ENCODE measurements at regions not wholly inside any gene's neighbourhood (a gene's known extent, or its start where the extent isn't known, plus 50 kb on each side); places are given as distances from the start of the nearest gene placed in this dataset.

GRCh38 chr5:56751572-56752313 lies 63.6 kb upstream of the MAP3K1 start:
- Histone ChIP-seq H2BK20ac (ENCODE audit: low read depth, low read length, poor library complexity, severe bottlenecking) (no peak overlapping the region), H3K23ac (ENCODE audit: insufficient read length, low read depth, low read length) (no peak overlapping the region), H2AFZ (ENCODE audit: low read length) (no peak overlapping the region), H3K9ac (ENCODE audit: extremely low read depth, insufficient read length, low read length) (no peak overlapping the region), H3K79me2 (ENCODE audit: insufficient read depth, low read length) (no peaks in the 10 kb centered on the region), H3K4ac (ENCODE audit: low read depth, low read length) (no peak overlapping the region), H3K9me3 (ENCODE audit: control insufficient read depth, low read depth, low read length) (no peaks in the 10 kb centered on the region), H3K27me3 (ENCODE audit: insufficient read depth, low read length) (no peaks in the 10 kb centered on the region), H3T11ph (ENCODE audit: low read length) (no peak overlapping the region), H2AK5ac (ENCODE audit: insufficient read length, low read length) (no peak overlapping the region), H4K5ac (ENCODE audit: insufficient read length, low read depth, low read length) (no peak overlapping the region), H4K91ac (ENCODE audit: insufficient read length, low read depth, low read length) (no peak overlapping the region), H3K18ac (ENCODE audit: insufficient read length, low read depth, low read length) (no peak overlapping the region), H3K23me2 (ENCODE audit: insufficient read length, low read depth, low read length, poor library complexity, severe bottlenecking) (no peaks in the 10 kb centered on the region), H2BK120ac (ENCODE audit: low read depth, low read length, poor library complexity, severe bottlenecking) (no peak overlapping the region), H2BK12ac (ENCODE audit: insufficient read length, low read depth, low read length) (no peak overlapping the region), H3K4me2 (ENCODE audit: insufficient read depth, insufficient read length, low read length) (no peak overlapping the region), H3K4me1 (ENCODE audit: insufficient read depth, low read length) (no peaks in the 10 kb centered on the region), H2BK15ac (ENCODE audit: low read depth, low read length) (no peak overlapping the region), H3K14ac (ENCODE audit: insufficient read depth, low read length) (no peak overlapping the region), H3K79me1 (ENCODE audit: insufficient read depth, low read depth, low read length, poor library complexity, severe bottlenecking) (no peaks in the 10 kb centered on the region), H4K8ac (replicated peaks; ENCODE audit: insufficient read length, low read depth, low read length) (no peak overlapping the region), H4K20me1 (ENCODE audit: control insufficient read depth, insufficient read depth, insufficient read length) (no peaks in the 10 kb centered on the region), H2BK5ac (ENCODE audit: insufficient read length, low read length) (no peak overlapping the region), H3K56ac (ENCODE audit: insufficient read length, low read depth, low read length) (no peak overlapping the region), H3K27ac (ENCODE audit: insufficient read length, low read depth, low read length) (no peak overlapping the region)
- DNase-seq, result no peak
- H3K4me1 Mint-ChIP-seq, result no peaks in the 10 kb centered on the region
- no peak overlapping the region for H3K4me3 Mint-ChIP-seq
- TF ChIP-seq CTCF (conservative IDR thresholded peaks at IDR 0.05), result no peak
- no peaks in the 10 kb centered on the region for H3K27me3 Mint-ChIP-seq (ENCODE audit: low read depth)
- peaks cover 0 to 10% (median 0%) of the 10 kb centered on the region in 3 experiments; a peak in 1 of 7 replicates for H3K36me3 Mint-ChIP-seq (ENCODE audit: insufficient read depth in 1 of 3, low read depth in 3 of 3)
- no CpG with 5 or more reads among the region's 2 CpGs for WGBS (ENCODE audit: extremely low coverage, insufficient read length, low lambda C conversion rate)
- no peak overlapping the region for H3K27ac Mint-ChIP-seq
- peaks cover 10 to 11% of the 10 kb centered on the region in 2 experiments; a peak in 4 of 5 replicates for H3K9me3 Mint-ChIP-seq

Data from H9 (cell line).